GM20431 (cell line): ENCODE measurements at regions not wholly inside any gene's neighbourhood (a gene's known extent, or its start where the extent isn't known, plus 50 kb on each side); places are given as distances from the start of the nearest gene placed in this dataset.

Source experiments
- in situ Hi-C: fragments of 300-500 bp; cut with MseI, MboI; formaldehyde crosslinking; loops from one replicate; pipeline ENCODE4 v1.15.0; 2020; ENCODE audit warnings: low sequenced_read_pairs; ENCODE audit not compliant: unreplicated experiment

DNA sequence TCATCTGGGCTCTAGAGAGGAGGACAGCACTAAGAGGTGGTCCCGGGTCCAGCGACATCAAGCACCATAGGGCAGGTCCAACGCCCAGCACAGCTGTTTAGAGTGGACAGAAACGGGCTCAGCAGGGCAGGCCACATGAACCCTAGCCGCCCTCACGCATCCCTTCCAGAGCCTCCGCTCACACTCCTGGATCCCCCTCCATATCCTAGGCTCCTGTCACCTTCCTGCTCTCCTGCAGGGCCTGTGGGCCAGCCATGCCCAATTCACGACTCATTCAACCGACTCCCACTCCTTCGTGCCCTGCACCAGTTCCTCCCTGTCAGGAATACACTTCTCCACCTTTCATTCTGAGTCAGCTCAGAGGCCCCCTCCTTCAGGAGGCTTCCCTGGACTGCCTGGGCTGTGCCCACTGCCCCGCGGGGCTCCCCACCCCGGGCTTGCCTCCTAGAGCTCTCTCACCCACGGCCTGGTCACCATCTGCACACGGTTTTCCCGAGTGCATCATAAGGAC, 90.2 kb downstream of the LINGO1 start:
- in situ Hi-C loops, result loop anchor here (10.0 to 25.0 kb wide), 2 partner anchors 355 to 428 kb away; no protein-coding TSS in a partner anchor

DNA sequence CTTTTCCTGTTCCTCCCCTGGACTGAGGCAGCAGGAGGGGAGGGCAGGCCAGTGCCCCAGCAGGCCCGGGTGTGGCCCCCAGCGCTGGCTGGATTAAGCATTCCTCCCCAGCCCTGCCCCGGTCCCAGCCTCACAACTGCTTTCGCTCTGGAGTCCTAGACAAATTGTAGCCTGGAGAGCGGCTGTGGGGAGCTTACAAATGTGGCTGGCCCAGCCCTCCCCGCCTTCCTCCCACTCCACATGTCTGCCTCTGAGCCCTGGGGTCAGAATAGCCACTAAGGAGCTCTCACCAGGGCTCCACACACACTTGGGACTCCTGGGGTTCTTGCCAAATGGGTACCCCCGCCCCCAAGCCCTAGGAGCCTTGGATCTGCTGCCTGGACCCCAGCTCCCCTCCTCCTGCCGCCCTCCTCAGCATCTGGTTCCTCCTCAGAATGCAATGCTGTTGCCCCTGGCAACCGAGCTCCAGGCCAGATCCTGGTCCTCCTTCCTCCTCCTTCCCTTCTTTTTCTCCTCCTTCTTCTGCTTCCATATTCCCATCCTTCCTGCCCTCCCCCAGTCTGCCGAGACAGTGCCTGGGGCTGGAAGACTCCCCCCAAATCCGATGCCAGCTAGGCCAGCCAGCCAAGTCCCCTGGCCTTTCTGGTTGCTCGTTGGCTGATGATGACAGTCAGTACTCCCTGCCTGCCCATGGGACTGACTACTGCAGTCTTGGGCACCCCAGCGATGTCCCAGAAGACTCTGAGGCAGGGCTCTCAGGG, 91.1 kb downstream of the LINGO1 start:
- in situ Hi-C loops, result loop anchor here (10.0 to 25.0 kb wide), 2 partner anchors 354 to 427 kb away; no protein-coding TSS in a partner anchor

DNA sequence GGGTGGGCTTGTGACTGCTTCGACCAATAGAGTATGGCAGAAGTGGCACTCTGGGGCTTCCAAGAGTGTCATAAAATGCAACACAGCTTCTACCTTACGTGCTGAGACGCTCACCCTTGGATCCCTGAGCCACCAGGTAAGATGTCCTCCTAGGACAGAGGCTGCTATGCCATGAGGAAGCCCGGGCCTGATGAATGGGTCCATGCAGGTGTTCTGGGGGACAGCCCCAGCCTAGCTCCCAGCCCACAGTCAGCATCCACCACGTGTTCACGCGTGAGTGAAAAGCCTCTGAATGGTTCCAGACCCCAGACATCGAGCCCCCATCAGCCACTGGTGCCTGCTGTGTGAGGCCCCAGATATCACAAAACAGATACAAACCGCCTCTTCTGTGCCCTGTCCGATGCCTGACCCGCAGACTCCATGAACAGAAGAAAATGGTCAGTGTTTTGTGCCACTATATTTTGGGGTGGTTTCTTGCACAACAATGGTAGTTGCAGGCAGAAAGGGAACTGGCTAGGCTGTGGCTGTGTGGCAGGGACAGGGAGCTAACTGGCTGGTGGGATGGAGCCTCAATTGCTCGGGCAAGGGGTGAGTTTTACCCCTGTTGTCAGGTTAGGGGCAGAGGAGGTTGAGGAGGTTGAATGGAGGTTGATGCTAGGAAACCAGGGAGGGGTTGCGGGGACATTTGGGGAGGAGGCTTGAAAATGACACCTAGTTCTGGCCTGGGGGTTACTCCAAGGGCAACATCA, 92.2 kb downstream of the LINGO1 start:
- in situ Hi-C loops, result loop anchor here (10.0 to 25.0 kb wide), 2 partner anchors 353 to 426 kb away; no protein-coding TSS in a partner anchor

DNA sequence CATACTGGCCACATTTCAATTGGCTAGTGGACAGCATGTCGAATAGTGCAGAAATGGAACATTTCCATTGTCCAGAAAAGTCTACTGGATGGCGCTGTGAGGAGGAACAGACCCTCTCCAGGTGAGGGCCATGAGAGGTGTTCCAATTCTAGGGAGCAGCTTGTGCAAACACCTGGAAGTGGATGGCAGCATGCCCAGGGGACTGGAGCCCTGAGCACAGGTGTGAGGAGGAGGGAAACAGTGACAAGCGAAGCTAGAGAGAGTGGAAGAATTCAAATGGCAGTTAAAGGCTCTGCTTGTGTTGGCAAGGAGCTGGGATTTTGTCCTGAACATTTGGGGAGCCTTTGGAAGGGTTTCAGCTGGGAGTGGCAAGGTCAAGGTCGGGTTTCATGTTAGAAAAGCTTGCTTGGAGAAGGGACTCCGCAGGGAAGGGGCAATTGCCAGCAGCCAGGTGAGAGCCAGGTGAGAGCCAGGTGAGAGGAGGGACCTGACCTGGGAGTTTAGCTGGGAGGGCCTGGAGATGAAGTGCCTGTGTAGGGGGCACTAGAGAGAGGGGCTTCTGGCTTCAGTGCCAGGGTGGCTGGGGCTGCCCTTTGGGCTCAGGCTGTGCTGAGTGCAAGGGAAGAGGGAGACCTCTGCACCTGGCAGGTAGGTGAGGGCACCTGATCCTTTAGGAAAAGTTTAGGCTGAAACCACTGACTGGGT, 93.8 kb downstream of the LINGO1 start:
- in situ Hi-C loops, result loop anchor here (25.0 kb wide), 1 partner anchor 352 kb away; no protein-coding TSS in a partner anchor

DNA sequence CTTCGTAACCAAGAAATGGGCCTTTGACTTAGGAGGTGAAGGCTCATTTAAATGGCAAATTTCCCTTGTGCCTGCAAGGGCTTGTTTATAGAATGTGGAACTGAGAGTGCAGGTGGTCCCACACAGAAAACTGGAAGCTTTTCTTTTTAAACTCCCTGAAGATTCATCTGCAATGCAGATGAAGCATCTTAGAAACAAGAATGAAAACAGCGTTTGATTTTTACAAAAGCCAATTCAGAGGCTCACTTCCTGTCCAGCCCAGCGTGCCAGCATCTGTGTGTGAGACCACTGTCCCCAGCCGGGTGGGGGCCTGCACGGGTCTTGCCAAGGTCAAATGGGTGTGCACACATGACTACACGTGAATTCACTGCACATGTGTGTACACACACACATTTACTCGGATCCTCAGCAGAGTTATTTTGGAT, 94.7 kb downstream of the LINGO1 start:
- in situ Hi-C loops, result loop anchor here (25.0 kb wide), 1 partner anchor 351 kb away; no protein-coding TSS in a partner anchor

DNA sequence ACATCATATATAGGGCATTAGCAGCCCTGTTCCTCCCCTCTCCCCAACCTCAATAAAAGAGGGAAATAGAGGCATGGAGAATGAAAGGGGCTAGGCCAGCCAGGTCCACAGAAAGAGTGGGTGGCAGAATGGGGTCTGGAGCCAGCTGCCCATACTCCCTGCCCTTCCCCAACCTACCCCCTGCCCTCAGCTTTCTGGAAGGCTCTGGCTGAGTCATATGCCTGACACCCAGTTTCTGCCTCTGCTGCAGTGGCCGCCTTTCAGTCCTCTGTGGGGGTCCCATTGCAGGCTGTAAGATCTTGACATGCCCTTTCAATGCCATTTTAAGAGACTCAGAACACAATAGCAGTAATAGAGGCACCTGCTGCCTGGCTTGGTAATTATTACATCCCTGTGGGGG, 95.7 kb downstream of the LINGO1 start:
- in situ Hi-C loops, result loop anchor here (25.0 kb wide), 1 partner anchor 350 kb away; no protein-coding TSS in a partner anchor

DNA sequence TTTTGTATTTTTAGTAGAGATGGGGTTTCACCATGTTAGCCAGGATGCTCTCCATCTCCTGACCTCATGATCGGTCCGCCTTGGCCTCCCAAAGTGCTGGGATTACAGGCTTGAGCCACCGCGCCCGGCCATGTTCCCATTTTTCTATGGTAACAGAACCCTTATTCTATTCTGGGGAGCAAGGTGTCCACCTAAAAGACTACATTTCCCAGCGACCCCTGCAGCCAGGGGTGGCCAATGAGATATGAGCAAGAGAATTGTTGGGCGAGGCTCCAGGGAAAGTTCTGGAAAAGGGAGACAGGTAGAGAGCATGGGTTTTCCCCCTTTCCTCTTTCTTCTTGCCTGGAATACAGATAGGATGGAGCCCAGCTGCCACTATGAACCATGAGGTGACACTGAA, 96.9 kb downstream of the LINGO1 start:
- in situ Hi-C loops, result loop anchor here (25.0 kb wide), 1 partner anchor 349 kb away; no protein-coding TSS in a partner anchor
